GM13976 (cell line): ENCODE measurements at regions not wholly inside any gene's neighbourhood (a gene's known extent, or its start where the extent isn't known, plus 50 kb on each side); places are given as distances from the start of the nearest gene placed in this dataset.

Experiments
- DNase-seq: peaks from one replicate; pipeline ENCODE4 v3.0.0; 2012; ENCODE audit warnings: low spot score
- CTCF ChIP-seq: IDR thresholded peaks from 2 replicates; pipeline ENCODE4 v1.5.1; 2012; ENCODE audit warnings: borderline replicate concordance, mild to moderate bottlenecking; ENCODE audit not compliant: insufficient read depth; ENCODE audit errors: extremely low read depth, missing control alignments, control extremely low read depth
- in situ Hi-C: fragments of 300-500 bp; cut with MboI; formaldehyde crosslinking; loops from one replicate; pipeline ENCODE4 v1.12.0; 2022; ENCODE audit warnings: low sequenced_read_pairs, mixed read lengths, inconsistent platforms; ENCODE audit not compliant: unreplicated experiment

GRCh38 chr4:134393592-134393991 is 192.0 kb upstream of the PABPC4L start:
- in situ Hi-C loops, result no loop called here
- TF ChIP-seq CTCF, result no peak
- no peak for DNase-seq

DNA sequence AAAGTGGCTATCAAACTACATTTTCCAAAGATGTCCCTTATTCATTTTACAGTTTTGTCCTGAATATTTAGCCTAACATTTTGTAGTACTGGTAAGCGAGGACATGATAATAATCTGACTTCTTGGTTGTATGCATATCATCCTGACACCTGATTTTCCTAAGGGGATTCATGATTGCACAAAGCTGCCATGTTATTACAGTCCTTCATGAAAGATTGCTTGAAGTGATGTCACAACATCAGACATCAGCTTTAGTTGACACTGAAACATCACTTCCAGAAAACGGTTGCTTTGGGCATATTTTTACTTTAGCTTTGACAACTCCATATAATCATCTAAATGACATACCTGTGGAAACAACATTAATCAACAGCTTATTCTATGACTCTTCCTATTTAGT is 188.7 kb upstream of the PABPC4L start:
- TF ChIP-seq CTCF, result no peak
- in situ Hi-C loops, result no loop called here
- no peak for DNase-seq

- no peak for TF ChIP-seq CTCF
- in situ Hi-C loops, result no loop called here
- DNase-seq, result no peak
These were observed 186.8 kb upstream of the PABPC4L start for GRCh38 chr4:134388351-134388750.

GRCh38 chr4:134382478-134383227 is 181.1 kb upstream of the PABPC4L start:
- no peak for TF ChIP-seq CTCF
- in situ Hi-C loops, result no loop called here
- DNase-seq, result no peak

- no peak for DNase-seq
- no peak for TF ChIP-seq CTCF
- in situ Hi-C loops, result no loop called here
These were observed 174.2 kb upstream of the PABPC4L start for GRCh38 chr4:134375775-134376174.

GRCh38 chr4:134365852-134366251 is 164.3 kb upstream of the PABPC4L start:
- in situ Hi-C loops, result no loop called here
- no peak for DNase-seq
- no peak for TF ChIP-seq CTCF
